NCI-H1930 (cell line): ENCODE measurements at regions not wholly inside any gene's neighbourhood (a gene's known extent, or its start where the extent isn't known, plus 50 kb on each side); places are given as distances from the start of the nearest gene placed in this dataset.

ENCODE experiments used
- DNase-seq, 2 experiments: peaks; one replicate each; lab custom pipeline; 2025; lab: John Stamatoyannopoulos, UW

- DNase-seq = no peak
These were observed 304.9 kb upstream of the TCF21 start for GRCh38 chr6:133583907-133584427.

GRCh38 chr6:133584823-133585222 lies 304.1 kb upstream of the TCF21 start:
- DNase-seq = no peak

GRCh38 chr6:133585978-133586377 lies 302.9 kb upstream of the TCF21 start:
- no peak for DNase-seq

- DNase-seq = no peak
These were observed 301.3 kb upstream of the TCF21 start for GRCh38 chr6:133587546-133588160.

GRCh38 chr6:133590196-133590595 lies 298.7 kb upstream of the TCF21 start:
- no peak for DNase-seq

- DNase-seq = no peak
These were observed 298.1 kb upstream of the TCF21 start for GRCh38 chr6:133590814-133591213.

GRCh38 chr6:133591275-133591674 lies 297.6 kb upstream of the TCF21 start:
- no peak for DNase-seq

- no peak for DNase-seq
These were observed 294.2 kb upstream of the TCF21 start for GRCh38 chr6:133594652-133595110.

- DNase-seq = no peak
These were observed 293.7 kb upstream of the TCF21 start for GRCh38 chr6:133595111-133595761.

- DNase-seq = no peak
These were observed 282.1 kb upstream of the TCF21 start for GRCh38 chr6:133606852-133607251.

GRCh38 chr6:133608620-133609019 lies 280.3 kb upstream of the TCF21 start:
- DNase-seq = no peak

GRCh38 chr6:133609415-133610226 lies 279.3 kb upstream of the TCF21 start:
- no peak for DNase-seq

GRCh38 chr6:133610227-133610840 lies 278.6 kb upstream of the TCF21 start:
- DNase-seq = no peak

- no peak for DNase-seq
These were observed 277.9 kb upstream of the TCF21 start for GRCh38 chr6:133610971-133611370.

- DNase-seq = no peak
These were observed 276.5 kb upstream of the TCF21 start for GRCh38 chr6:133612459-133612858.

GRCh38 chr6:133613211-133613610 lies 275.7 kb upstream of the TCF21 start:
- DNase-seq = no peak

GRCh38 chr6:133621751-133622150 lies 267.2 kb upstream of the TCF21 start:
- no peak for DNase-seq

GRCh38 chr6:133623065-133623464 lies 265.8 kb upstream of the TCF21 start:
- DNase-seq = no peak

GRCh38 chr6:133623621-133624020 lies 265.3 kb upstream of the TCF21 start:
- no peak for DNase-seq

- DNase-seq = no peak
These were observed 262.7 kb upstream of the TCF21 start for GRCh38 chr6:133626096-133626666.

- DNase-seq = no peak
These were observed 258.9 kb upstream of the TCF21 start for GRCh38 chr6:133629970-133630369.

GRCh38 chr6:133630651-133631050 lies 258.3 kb upstream of the TCF21 start:
- no peak for DNase-seq
